ENCODE measurements at regions not wholly inside any gene's neighbourhood (a gene's known extent, or its start where the extent isn't known, plus 50 kb on each side); places are given as distances from the start of the nearest gene placed in this dataset.

GRCh38 chr7:130910949-130911944 lies 177.2 kb upstream of the KLF14 start:
- no peaks in the 10 kb centered on the region for H3K36me3 ChIP-seq (ENCODE audit: control insufficient read depth, insufficient read depth, low read length)
- TF ChIP-seq, protein P1, sequence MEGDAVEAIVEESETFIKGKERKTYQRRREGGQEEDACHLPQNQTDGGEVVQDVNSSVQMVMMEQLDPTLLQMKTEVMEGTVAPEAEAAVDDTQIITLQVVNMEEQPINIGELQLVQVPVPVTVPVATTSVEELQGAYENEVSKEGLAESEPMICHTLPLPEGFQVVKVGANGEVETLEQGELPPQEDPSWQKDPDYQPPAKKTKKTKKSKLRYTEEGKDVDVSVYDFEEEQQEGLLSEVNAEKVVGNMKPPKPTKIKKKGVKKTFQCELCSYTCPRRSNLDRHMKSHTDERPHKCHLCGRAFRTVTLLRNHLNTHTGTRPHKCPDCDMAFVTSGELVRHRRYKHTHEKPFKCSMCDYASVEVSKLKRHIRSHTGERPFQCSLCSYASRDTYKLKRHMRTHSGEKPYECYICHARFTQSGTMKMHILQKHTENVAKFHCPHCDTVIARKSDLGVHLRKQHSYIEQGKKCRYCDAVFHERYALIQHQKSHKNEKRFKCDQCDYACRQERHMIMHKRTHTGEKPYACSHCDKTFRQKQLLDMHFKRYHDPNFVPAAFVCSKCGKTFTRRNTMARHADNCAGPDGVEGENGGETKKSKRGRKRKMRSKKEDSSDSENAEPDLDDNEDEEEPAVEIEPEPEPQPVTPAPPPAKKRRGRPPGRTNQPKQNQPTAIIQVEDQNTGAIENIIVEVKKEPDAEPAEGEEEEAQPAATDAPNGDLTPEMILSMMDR (IDR thresholded peaks at IDR 0.05; ENCODE audit: insufficient read depth, low read length, severe bottlenecking): no peak
- H3K27me3 ChIP-seq (ENCODE audit: control insufficient read depth, insufficient read depth, low read length): no peaks in the 10 kb centered on the region
- peak overlapping the region; percentile 48 for H3K4me3 ChIP-seq (ENCODE audit: low read depth, low read length)
- DNase-seq (ENCODE audit: low read depth) (peak; percentile 75), FAIRE-seq (no peak)

GRCh38 chr7:130912082-130912861 lies 178.3 kb upstream of the KLF14 start:
- H3K4me3 ChIP-seq (ENCODE audit: low read depth, low read length): peak overlapping the region; percentile 48
- no peaks in the 10 kb centered on the region for H3K36me3 ChIP-seq (ENCODE audit: control insufficient read depth, insufficient read depth, low read length)
- FAIRE-seq: no peak
- TF ChIP-seq, protein P1 (IDR thresholded peaks at IDR 0.05; ENCODE audit: insufficient read depth, low read length, severe bottlenecking): no peak
- H3K27me3 ChIP-seq (ENCODE audit: control insufficient read depth, insufficient read depth, low read length): no peaks in the 10 kb centered on the region
- DNase-seq (ENCODE audit: low read depth): peak; percentile 80

- Histone ChIP-seq H3K36me3 (ENCODE audit: control insufficient read depth, insufficient read depth, low read length) (no peaks in the 10 kb centered on the region), H3K4me3 (ENCODE audit: low read depth, low read length) (peak overlapping the region; percentile 48), H3K27me3 (ENCODE audit: control insufficient read depth, insufficient read depth, low read length) (no peaks in the 10 kb centered on the region)
- FAIRE-seq (no peak), DNase-seq (ENCODE audit: low read depth) (peak; percentile 98)
- TF ChIP-seq, protein P1 (IDR thresholded peaks at IDR 0.05; ENCODE audit: insufficient read depth, low read length, severe bottlenecking): no peak
These were observed 179.0 kb upstream of the KLF14 start for GRCh38 chr7:130912862-130913638.

DNA sequence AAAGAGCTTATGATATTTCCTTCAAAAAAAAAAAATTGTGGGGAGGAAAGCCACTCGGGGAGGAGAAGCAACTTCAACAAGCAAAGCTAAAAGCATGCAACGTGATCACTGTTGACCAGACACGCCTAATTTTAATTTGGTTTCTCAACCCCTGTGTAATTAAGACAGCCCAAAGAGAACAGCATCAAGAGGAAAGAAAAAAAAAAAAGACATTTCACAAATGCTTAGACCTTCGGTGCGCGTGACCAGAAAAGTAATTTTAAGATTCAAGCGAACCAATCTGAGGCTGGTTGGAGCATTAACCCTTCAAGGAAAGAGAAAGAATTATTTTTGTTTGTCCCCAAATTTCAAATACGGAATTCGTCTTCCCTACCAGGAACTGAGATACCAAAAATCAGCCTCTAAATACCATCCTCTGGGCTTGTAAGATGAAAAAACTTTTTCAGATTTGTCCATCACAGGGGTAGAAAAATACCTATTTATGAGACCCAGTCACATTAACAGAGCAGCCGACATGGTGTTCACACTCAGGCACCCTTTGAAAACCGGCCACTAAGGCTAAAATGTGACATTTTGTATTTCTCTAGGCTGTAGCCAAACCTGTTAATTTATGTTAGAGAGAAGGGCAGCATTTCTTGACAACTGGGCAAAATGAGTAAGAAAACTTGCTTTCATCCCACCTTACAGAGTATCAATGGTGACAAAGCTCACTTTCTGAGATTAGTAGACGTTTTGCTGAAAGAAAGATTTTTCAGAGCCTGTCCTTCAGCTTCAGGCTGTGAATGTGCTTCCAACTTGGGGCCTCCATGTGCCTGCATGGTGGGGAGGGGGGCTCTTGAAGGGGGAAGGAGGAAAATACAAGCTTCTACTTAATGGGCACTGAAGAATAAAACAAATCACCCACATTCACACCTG lies 179.9 kb upstream of the KLF14 start:
- Histone ChIP-seq H3K36me3 (ENCODE audit: control insufficient read depth, insufficient read depth, low read length) (no peaks in the 10 kb centered on the region), H3K27me3 (ENCODE audit: control insufficient read depth, insufficient read depth, low read length) (no peaks in the 10 kb centered on the region), H3K4me3 (ENCODE audit: low read depth, low read length) (no peak overlapping the region)
- DNase-seq (ENCODE audit: low read depth) (no peak), FAIRE-seq (no peak)
- TF ChIP-seq, protein P1 (IDR thresholded peaks at IDR 0.05; ENCODE audit: insufficient read depth, low read length, severe bottlenecking): no peak

All from bronchial epithelial cell (primary cell).